ENCODE measurements at regions not wholly inside any gene's neighbourhood (a gene's known extent, or its start where the extent isn't known, plus 50 kb on each side); places are given as distances from the start of the nearest gene placed in this dataset.

- Histone ChIP-seq H3K4me1 (ENCODE audit: control insufficient read depth in 4 of 4, insufficient read depth in 4 of 4, low read length in 3 of 4) (no peaks in the 10 kb centered on the region), H3K27me3 (ENCODE audit: control insufficient read depth in 4 of 4, insufficient read depth in 4 of 4, low read length in 3 of 4) (no peaks in the 10 kb centered on the region), H3K36me3 (ENCODE audit: control insufficient read depth in 4 of 4, insufficient read depth in 3 of 4, low read depth in 1 of 4, low read length in 3 of 4) (no peaks in the 10 kb centered on the region), H3K9ac (ENCODE audit: low read depth in 1 of 2, low read length in 2 of 2) (no peak overlapping the region), H3K27ac (ENCODE audit: low read depth in 1 of 2, low read length in 2 of 2) (no peak overlapping the region), H3K9me3 (ENCODE audit: control insufficient read depth in 4 of 4, low read length in 3 of 4) (no peaks in the 10 kb centered on the region), H3K4me3 (ENCODE audit: low read depth in 1 of 3, low read length in 3 of 3) (no peak overlapping the region)
- no peak for DNase-seq (ENCODE audit: low spot score)
- WGBS: 59% methylated on average over 1 of the region's 1 CpG
- TF ChIP-seq NR2F2 (IDR thresholded peaks at IDR 0.05) (no peak), HNF4G (IDR thresholded peaks at IDR 0.05) (no peak), ZBTB33 (IDR thresholded peaks at IDR 0.05) (no peak), EGR1 (IDR thresholded peaks at IDR 0.05; ENCODE audit: low read depth in 2 of 2) (no peak), RXRA (IDR thresholded peaks at IDR 0.05) (no peak), TAF1 (conservative IDR thresholded peaks at IDR 0.05) (no peak), ATF3 (IDR thresholded peaks at IDR 0.05) (no peak), FOXA1 (IDR thresholded peaks at IDR 0.05) (no peak), JUND (IDR thresholded peaks at IDR 0.05) (no peak), FOXA2 (IDR thresholded peaks at IDR 0.05) (no peak), SP1 (IDR thresholded peaks at IDR 0.05) (no peak), GABPA (IDR thresholded peaks at IDR 0.05 in 1 of 2, conservative IDR thresholded peaks at IDR 0.05 in 1 of 2) (no peak), RAD21 (IDR thresholded peaks at IDR 0.05) (no peak), MAX (IDR thresholded peaks at IDR 0.05) (no peak), HNF4A (conservative IDR thresholded peaks at IDR 0.05) (no peak), YY1 (IDR thresholded peaks at IDR 0.05) (no peak)
- TF ChIP-seq, protein P1, sequence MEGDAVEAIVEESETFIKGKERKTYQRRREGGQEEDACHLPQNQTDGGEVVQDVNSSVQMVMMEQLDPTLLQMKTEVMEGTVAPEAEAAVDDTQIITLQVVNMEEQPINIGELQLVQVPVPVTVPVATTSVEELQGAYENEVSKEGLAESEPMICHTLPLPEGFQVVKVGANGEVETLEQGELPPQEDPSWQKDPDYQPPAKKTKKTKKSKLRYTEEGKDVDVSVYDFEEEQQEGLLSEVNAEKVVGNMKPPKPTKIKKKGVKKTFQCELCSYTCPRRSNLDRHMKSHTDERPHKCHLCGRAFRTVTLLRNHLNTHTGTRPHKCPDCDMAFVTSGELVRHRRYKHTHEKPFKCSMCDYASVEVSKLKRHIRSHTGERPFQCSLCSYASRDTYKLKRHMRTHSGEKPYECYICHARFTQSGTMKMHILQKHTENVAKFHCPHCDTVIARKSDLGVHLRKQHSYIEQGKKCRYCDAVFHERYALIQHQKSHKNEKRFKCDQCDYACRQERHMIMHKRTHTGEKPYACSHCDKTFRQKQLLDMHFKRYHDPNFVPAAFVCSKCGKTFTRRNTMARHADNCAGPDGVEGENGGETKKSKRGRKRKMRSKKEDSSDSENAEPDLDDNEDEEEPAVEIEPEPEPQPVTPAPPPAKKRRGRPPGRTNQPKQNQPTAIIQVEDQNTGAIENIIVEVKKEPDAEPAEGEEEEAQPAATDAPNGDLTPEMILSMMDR (IDR thresholded peaks at IDR 0.05; ENCODE audit: low read depth, low read length, missing input control): no peak
- TF ChIP-seq, protein P2, sequence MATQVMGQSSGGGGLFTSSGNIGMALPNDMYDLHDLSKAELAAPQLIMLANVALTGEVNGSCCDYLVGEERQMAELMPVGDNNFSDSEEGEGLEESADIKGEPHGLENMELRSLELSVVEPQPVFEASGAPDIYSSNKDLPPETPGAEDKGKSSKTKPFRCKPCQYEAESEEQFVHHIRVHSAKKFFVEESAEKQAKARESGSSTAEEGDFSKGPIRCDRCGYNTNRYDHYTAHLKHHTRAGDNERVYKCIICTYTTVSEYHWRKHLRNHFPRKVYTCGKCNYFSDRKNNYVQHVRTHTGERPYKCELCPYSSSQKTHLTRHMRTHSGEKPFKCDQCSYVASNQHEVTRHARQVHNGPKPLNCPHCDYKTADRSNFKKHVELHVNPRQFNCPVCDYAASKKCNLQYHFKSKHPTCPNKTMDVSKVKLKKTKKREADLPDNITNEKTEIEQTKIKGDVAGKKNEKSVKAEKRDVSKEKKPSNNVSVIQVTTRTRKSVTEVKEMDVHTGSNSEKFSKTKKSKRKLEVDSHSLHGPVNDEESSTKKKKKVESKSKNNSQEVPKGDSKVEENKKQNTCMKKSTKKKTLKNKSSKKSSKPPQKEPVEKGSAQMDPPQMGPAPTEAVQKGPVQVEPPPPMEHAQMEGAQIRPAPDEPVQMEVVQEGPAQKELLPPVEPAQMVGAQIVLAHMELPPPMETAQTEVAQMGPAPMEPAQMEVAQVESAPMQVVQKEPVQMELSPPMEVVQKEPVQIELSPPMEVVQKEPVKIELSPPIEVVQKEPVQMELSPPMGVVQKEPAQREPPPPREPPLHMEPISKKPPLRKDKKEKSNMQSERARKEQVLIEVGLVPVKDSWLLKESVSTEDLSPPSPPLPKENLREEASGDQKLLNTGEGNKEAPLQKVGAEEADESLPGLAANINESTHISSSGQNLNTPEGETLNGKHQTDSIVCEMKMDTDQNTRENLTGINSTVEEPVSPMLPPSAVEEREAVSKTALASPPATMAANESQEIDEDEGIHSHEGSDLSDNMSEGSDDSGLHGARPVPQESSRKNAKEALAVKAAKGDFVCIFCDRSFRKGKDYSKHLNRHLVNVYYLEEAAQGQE (IDR thresholded peaks at IDR 0.05): no peak
Measured at GRCh38 chr3:182370949-182371348, 422.4 kb upstream of the ATP11B start.
